H1 (cell line): ENCODE measurements at regions not wholly inside any gene's neighbourhood (a gene's known extent, or its start where the extent isn't known, plus 50 kb on each side); places are given as distances from the start of the nearest gene placed in this dataset.

Experiments used
- CTCF ChIA-PET: fragments of 300-600 bp; sonication (Branson Sonifier 250); formaldehyde crosslinking; loops from one replicate; lab custom pipeline; 2021; ENCODE audit not compliant: partially characterized antibody; lab: Charles Lee
- POLR2A ChIA-PET: fragments of 300-600 bp; sonication (Branson Sonifier 250); formaldehyde crosslinking; loops from one replicate; lab custom pipeline; 2021; ENCODE audit warnings: inconsistent platforms; ENCODE audit not compliant: partially characterized antibody; lab: Charles Lee
- DNase-seq, 2 experiments: peaks; one replicate each; pipeline versions ENCODE4 v3.0.0 to v3.0.0-alpha.2; 2010 to 2022; ENCODE audit warnings: low spot score in 2 of 2, low read depth in 1 of 2, mixed read lengths in 1 of 2
- FAIRE-seq: peaks from 2 replicates; lab custom pipeline; 2011; peaks lifted over from hg19 to GRCh38; lab: Jason Lieb, UNC
- H2AFZ ChIP-seq: 2 replicates; pipeline ENCODE4 v1.8.1; 2012; ENCODE audit warnings: low read length, inconsistent platforms
- H2AK5ac ChIP-seq: 2 replicates; pipeline ENCODE4 v1.6.1; 2013; ENCODE audit warnings: low read depth, low read length
- H2BK120ac ChIP-seq: replicated peaks from 2 replicates; pipeline ENCODE3; 2013; ENCODE audit warnings: low read depth, low read length, inconsistent platforms
- H2BK12ac ChIP-seq: 2 replicates; pipeline ENCODE4 v1.6.1; 2013; ENCODE audit warnings: low read depth, low read length
- H2BK15ac ChIP-seq: 2 replicates; pipeline ENCODE4 v1.6.1; 2013; ENCODE audit warnings: low read length
- H2BK20ac ChIP-seq: 2 replicates; pipeline ENCODE4 v1.6.1; 2013; ENCODE audit warnings: low read length
- H2BK5ac ChIP-seq: 2 replicates; pipeline ENCODE4 v1.6.1; 2013; ENCODE audit warnings: low read depth, low read length
- H3K14ac ChIP-seq: 2 replicates; pipeline ENCODE4 v1.6.1; 2013; ENCODE audit warnings: inconsistent platforms; ENCODE audit not compliant: insufficient read length
- H3K18ac ChIP-seq: 2 replicates; pipeline ENCODE4 v1.6.1; 2013; ENCODE audit warnings: low read length; ENCODE audit errors: extremely low read depth
- H3K23ac ChIP-seq: 2 replicates; pipeline ENCODE4 v1.6.1; 2013; ENCODE audit warnings: inconsistent platforms; ENCODE audit not compliant: insufficient read length
- H3K23me2 ChIP-seq: 2 replicates; pipeline ENCODE4 v1.6.1; 2013; ENCODE audit warnings: low read depth, low read length
- H3K27ac ChIP-seq: 2 replicates; pipeline ENCODE4 v1.6.1; 2011; ENCODE audit warnings: low read depth, low read length, inconsistent platforms
- H3K27me3 ChIP-seq, 4 experiments: replicated peaks in 1 of 4; 1 replicate in 1 of 4; 2 replicates in 3 of 4; pipeline versions ENCODE4 v1.6.1 to v1.8.1; 2011 to 2013; ENCODE audit warnings: low read length in 3 of 4, mild to moderate bottlenecking in 3 of 4, inconsistent platforms in 2 of 4, mixed read lengths in 2 of 4, moderate library complexity in 1 of 4; ENCODE audit not compliant: control insufficient read depth in 3 of 4, insufficient read depth in 3 of 4; ENCODE audit errors: extremely low read depth in 1 of 4
- H3K36me3 ChIP-seq, 4 experiments: 2 replicates each; pipeline versions ENCODE4 v1.6.1 to v1.8.1; 2011 to 2013; ENCODE audit warnings: mild to moderate bottlenecking in 4 of 4, low read length in 3 of 4, moderate library complexity in 2 of 4, control low read depth in 1 of 4, inconsistent platforms in 1 of 4; ENCODE audit not compliant: insufficient read depth in 4 of 4, control insufficient read depth in 2 of 4
- H3K4ac ChIP-seq: replicated peaks from 2 replicates; pipeline ENCODE3; 2013; ENCODE audit warnings: low read length, low read depth, mixed read lengths, inconsistent platforms; ENCODE audit not compliant: insufficient read length
- H3K4me1 ChIP-seq, 4 experiments: replicated peaks in 1 of 4; 1 replicate in 1 of 4; 2 replicates in 3 of 4; pipeline versions ENCODE4 v1.6.1 to v1.8.1; 2011 to 2013; ENCODE audit warnings: low read length in 3 of 4, inconsistent platforms in 2 of 4, mixed read lengths in 1 of 4; ENCODE audit not compliant: insufficient read depth in 4 of 4, control insufficient read depth in 3 of 4
- H3K4me2 ChIP-seq, 2 experiments: 2 replicates each; pipeline versions ENCODE4 v1.6.1 to v1.8.1; 2011 to 2013; ENCODE audit warnings: low read depth in 2 of 2, low read length in 2 of 2, control low read depth in 1 of 2, inconsistent platforms in 1 of 2, mild to moderate bottlenecking in 1 of 2; ENCODE audit not compliant: insufficient read depth in 1 of 2
- H3K4me3 ChIP-seq, 4 experiments: fragments of 200-600, 300-600 bp in 1 of 4; sonication (generic), shearing (Covaris generic), sonication (Bioruptor Twin) in 1 of 4; 2 replicates each; pipeline versions ENCODE4 v1.5.1 to v1.8.1; 2011 to 2016; ENCODE audit warnings: low read length in 4 of 4, low read depth in 3 of 4, control low read depth in 2 of 4, inconsistent platforms in 2 of 4, mild to moderate bottlenecking in 2 of 4, mixed read lengths in 1 of 4, moderate library complexity in 1 of 4; ENCODE audit not compliant: insufficient read depth in 2 of 4; ENCODE audit errors: extremely low read depth in 1 of 4
- H3K56ac ChIP-seq: replicated peaks from 2 replicates; pipeline ENCODE3; 2013; ENCODE audit warnings: low read depth, mild to moderate bottlenecking, mixed read lengths, low read length, inconsistent platforms; ENCODE audit not compliant: insufficient read length
- H3K79me1 ChIP-seq: 2 replicates; pipeline ENCODE4 v1.6.1; 2013; ENCODE audit warnings: low read depth, low read length, control low read depth
- H3K79me2 ChIP-seq, 2 experiments: 2 replicates each; pipeline versions ENCODE4 v1.6.1 to v1.8.1; 2012 to 2013; ENCODE audit warnings: low read length in 2 of 2, mild to moderate bottlenecking in 2 of 2, inconsistent platforms in 1 of 2; ENCODE audit not compliant: insufficient read depth in 2 of 2, control insufficient read depth in 1 of 2
- H3K9ac ChIP-seq, 4 experiments: replicated peaks in 1 of 4; 1 replicate in 1 of 4; 2 replicates in 3 of 4; pipeline versions ENCODE4 v1.6.1 to v1.8.1; 2011 to 2013; ENCODE audit warnings: low read depth in 3 of 4, low read length in 3 of 4, control low read depth in 2 of 4, mild to moderate bottlenecking in 2 of 4, moderate library complexity in 2 of 4, inconsistent platforms in 1 of 4; ENCODE audit errors: extremely low read depth in 1 of 4
- H3K9me3 ChIP-seq, 2 experiments: 2 replicates each; pipeline versions ENCODE4 v1.6.1 to v1.8.1; 2012 to 2013; ENCODE audit warnings: mild to moderate bottlenecking in 2 of 2, moderate library complexity in 2 of 2, control low read depth in 1 of 2, inconsistent platforms in 1 of 2, low read depth in 1 of 2, low read length in 1 of 2, mixed read lengths in 1 of 2; ENCODE audit not compliant: insufficient read depth in 2 of 2
- H4K20me1 ChIP-seq, 2 experiments: replicated peaks in 1 of 2; 2 replicates each; pipeline versions ENCODE3 to v1.8.1; 2011 to 2013; ENCODE audit warnings: inconsistent platforms in 2 of 2, low read length in 2 of 2, mild to moderate bottlenecking in 1 of 2; ENCODE audit not compliant: insufficient read depth in 2 of 2, control insufficient read depth in 1 of 2
- H4K5ac ChIP-seq: 2 replicates; pipeline ENCODE4 v1.6.1; 2013; ENCODE audit warnings: low read length, low read depth, mixed read lengths, inconsistent platforms; ENCODE audit not compliant: insufficient read length
- H4K8ac ChIP-seq: 2 replicates; pipeline ENCODE4 v1.8.0; 2013; ENCODE audit warnings: mild to moderate bottlenecking, moderate library complexity, low read length, inconsistent platforms; ENCODE audit not compliant: insufficient read depth; ENCODE audit errors: extremely low read depth
- H4K91ac ChIP-seq: replicated peaks from 2 replicates; pipeline ENCODE3; 2013; ENCODE audit warnings: low read length, mixed read lengths, inconsistent platforms; ENCODE audit not compliant: insufficient read length
- TAF1 ChIP-seq: IDR thresholded peaks from 2 replicates; pipeline ENCODE4 v1.6.1; 2011; ENCODE audit warnings: mild to moderate bottlenecking, low read depth, low read length

DNA sequence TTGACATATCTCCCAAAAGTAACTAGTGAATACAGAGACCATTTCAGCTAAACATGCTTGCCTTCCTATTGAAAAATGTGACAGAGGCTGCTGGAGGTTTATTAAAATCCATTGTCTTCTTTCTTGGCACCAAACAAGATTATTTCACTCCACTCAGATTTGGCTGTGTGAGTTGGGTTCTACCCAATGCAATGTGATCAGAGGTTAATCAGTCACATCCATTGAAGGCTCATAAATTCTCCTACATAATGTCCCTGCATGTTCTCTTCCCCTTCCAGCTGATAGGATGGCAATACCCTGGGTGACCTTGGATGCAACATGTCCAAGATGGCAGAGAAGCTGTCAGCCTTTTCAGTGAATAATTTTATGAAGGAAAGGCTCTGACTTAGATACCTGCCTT lies 54.5 kb downstream of the TKTL2 start:
- TF ChIP-seq TAF1 = no peak
- FAIRE-seq = no peak
- no peak overlapping the region for H4K91ac ChIP-seq

More for the DNA sequence above, 54.5 kb downstream of the TKTL2 start:
- no peak overlapping the region for H2BK15ac ChIP-seq
- no peaks in the 10 kb centered on the region for H3K27me3 ChIP-seq
- H3K36me3 ChIP-seq = no peaks in the 10 kb centered on the region
- no peak overlapping the region for H3K4ac ChIP-seq
- no peak overlapping the region for H3K27ac ChIP-seq
- H4K5ac ChIP-seq = no peak overlapping the region
- no peak overlapping the region for H3K4me3 ChIP-seq
- CTCF ChIA-PET = interaction anchor here (1.0 kb wide), 1 partner anchor 87 kb away, joined by 3 read pairs; the partner anchor contains the start of gene NPY1R
- no peak overlapping the region for H3K56ac ChIP-seq
- H2AK5ac ChIP-seq = no peak overlapping the region
- H3K9ac ChIP-seq = no peak overlapping the region
- H3K79me2 ChIP-seq = no peaks in the 10 kb centered on the region
- no peak overlapping the region for H3K14ac ChIP-seq
- H3K4me2 ChIP-seq = no peak overlapping the region
- no peaks in the 10 kb centered on the region for H3K79me1 ChIP-seq
- DNase-seq = no peak
- peaks cover 5 to 9% of the 10 kb centered on the region in 2 experiments; a peak in 3 of 4 replicates for H3K9me3 ChIP-seq
- no peak overlapping the region for H2BK12ac ChIP-seq
- H3K18ac ChIP-seq = no peak overlapping the region
- H2BK120ac ChIP-seq = no peak overlapping the region
- no peak overlapping the region for H3K23ac ChIP-seq
- peaks cover 0 to 6% (median 0%) of the 10 kb centered on the region in 4 experiments; a peak in 1 of 7 replicates for H3K4me1 ChIP-seq
- POLR2A ChIA-PET = interaction anchor here (0.7 kb wide), 1 partner anchor 75 kb away, joined by 3 read pairs; the partner anchor contains the start of gene TMA16
- no peak overlapping the region for H2BK20ac ChIP-seq
- no peak overlapping the region for H4K8ac ChIP-seq
- no peaks in the 10 kb centered on the region for H4K20me1 ChIP-seq
- no peak overlapping the region for H2AFZ ChIP-seq
- no peak overlapping the region for H2BK5ac ChIP-seq
- no peaks in the 10 kb centered on the region for H3K23me2 ChIP-seq
